SK-N-SH (cell line): ENCODE measurements at regions not wholly inside any gene's neighbourhood (a gene's known extent, or its start where the extent isn't known, plus 50 kb on each side); places are given as distances from the start of the nearest gene placed in this dataset.

Experiments used
- CTCF ChIA-PET: fragments of 300-600, 350-600 bp; formaldehyde crosslinking; extraction: SDS; loops from one replicate; lab custom pipeline; 2021; lab: Yijun Ruan, JAX
- POLR2A ChIA-PET: fragments of 350-600 bp; sonication (Branson Sonifier 250); formaldehyde crosslinking; extraction: SDS; loops from one replicate; lab custom pipeline; 2020; ENCODE audit warnings: antibody characterized with exemption, inconsistent platforms; lab: Yijun Ruan, JAX
- DNase-seq: peaks from one replicate; pipeline ENCODE4 v3.0.0; 2012
- H2AFZ ChIP-seq: fragments of 200-600 bp; sonication (generic); 2 replicates; pipeline ENCODE4 v1.8.1; 2016; ENCODE audit warnings: antibody characterized with exemption, mild to moderate bottlenecking, low read depth
- H3F3A ChIP-seq: fragments of 200-600 bp; sonication (generic); replicated peaks from 2 replicates; pipeline ENCODE3; 2016; ENCODE audit warnings: antibody characterized with exemption, mild to moderate bottlenecking; ENCODE audit not compliant: insufficient read depth
- H3K27ac ChIP-seq, 2 experiments: fragments of 200-500 bp in 1 of 2; fragments of 200-600 bp in 1 of 2; sonication (Bioruptor generic) in 1 of 2; sonication (generic), shearing (Covaris generic) in 1 of 2; 2 replicates each; pipeline versions ENCODE4 v1.5.1 to v1.6.1; 2014 to 2016; ENCODE audit warnings: low read depth in 2 of 2, inconsistent platforms in 1 of 2, low read length in 1 of 2, mild to moderate bottlenecking in 1 of 2, mixed read lengths in 1 of 2
- H3K27me3 ChIP-seq: fragments of 200-600 bp; sonication (generic), shearing (Covaris generic); 2 replicates; pipeline ENCODE4 v1.6.1; 2016; ENCODE audit warnings: mixed run types; ENCODE audit not compliant: insufficient read depth
- H3K36me3 ChIP-seq, 2 experiments: fragments of 200-500 bp in 1 of 2; fragments of 200-600 bp in 1 of 2; sonication (Bioruptor generic) in 1 of 2; sonication (generic) in 1 of 2; replicated peaks in 1 of 2; 2 replicates each; pipeline versions ENCODE3 to v1.5.1; 2014 to 2016; ENCODE audit warnings: low read length in 1 of 2, mild to moderate bottlenecking in 1 of 2; ENCODE audit not compliant: insufficient read depth in 2 of 2, control insufficient read depth in 1 of 2
- H3K4me1 ChIP-seq, 2 experiments: fragments of 200-500 bp in 1 of 2; fragments of 200-600 bp in 1 of 2; sonication (Bioruptor generic) in 1 of 2; sonication (generic), shearing (Covaris generic) in 1 of 2; 2 replicates each; pipeline versions ENCODE4 v1.5.1 to v1.6.1; 2014 to 2016; ENCODE audit warnings: low read depth in 1 of 2, low read length in 1 of 2, mixed run types in 1 of 2; ENCODE audit not compliant: insufficient read depth in 2 of 2, control insufficient read depth in 1 of 2
- H3K4me2 ChIP-seq: fragments of 200-600 bp; sonication (generic), shearing (Covaris generic); 2 replicates; pipeline ENCODE4 v1.6.1; 2017; ENCODE audit warnings: mixed run types
- H3K4me3 ChIP-seq, 2 experiments: fragments of 200-500 bp in 1 of 2; fragments of 200-600 bp in 1 of 2; sonication (Bioruptor generic) in 1 of 2; sonication (generic), shearing (Covaris generic) in 1 of 2; 2 replicates each; pipeline versions ENCODE4 v1.5.1 to v1.8.1; 2014 to 2016; ENCODE audit warnings: low read depth in 2 of 2, inconsistent platforms in 1 of 2, low read length in 1 of 2, mild to moderate bottlenecking in 1 of 2, mixed read lengths in 1 of 2, moderate library complexity in 1 of 2
- H3K79me2 ChIP-seq: fragments of 200-600 bp; sonication (generic); 2 replicates; pipeline ENCODE4 v1.8.1; 2017; ENCODE audit warnings: mild to moderate bottlenecking; ENCODE audit not compliant: insufficient read depth
- H3K9ac ChIP-seq: fragments of 200-600 bp; sonication (generic); 2 replicates; pipeline ENCODE4 v1.6.1; 2017; ENCODE audit warnings: mixed run types
- H3K9me2 ChIP-seq: fragments of 200-600 bp; sonication (generic); 2 replicates; pipeline ENCODE4 v1.6.1; 2017; ENCODE audit warnings: mixed run types
- H3K9me3 ChIP-seq: fragments of 200-600 bp; sonication (generic); 2 replicates; pipeline ENCODE4 v1.6.1; 2017; ENCODE audit warnings: mixed run types, mild to moderate bottlenecking, moderate library complexity
- H4K20me1 ChIP-seq: fragments of 200-600 bp; sonication (generic); 2 replicates; pipeline ENCODE4 v1.6.1; 2017; ENCODE audit warnings: mild to moderate bottlenecking, mixed run types; ENCODE audit not compliant: insufficient read depth
- CHD2 ChIP-seq: fragments of 150-350 bp; IDR thresholded peaks from 2 replicates; pipeline ENCODE4 v1.6.1; 2018; ENCODE audit warnings: low read length; ENCODE audit not compliant: partially characterized antibody
- EP300 ChIP-seq, 2 experiments: IDR thresholded peaks; 2 replicates each; pipeline versions ENCODE4 v1.4.0 to v1.6.1; 2012; ENCODE audit warnings: borderline replicate concordance in 1 of 2, low read depth in 1 of 2, low read length in 1 of 2
- FOSL2 ChIP-seq: IDR thresholded peaks from 2 replicates; pipeline ENCODE4 v1.4.0; 2012; ENCODE audit warnings: low read depth, mild to moderate bottlenecking, moderate library complexity, borderline replicate concordance
- GATA2 ChIP-seq: sonication (generic); formaldehyde crosslinking; IDR thresholded peaks from 2 replicates; pipeline ENCODE4 v1.5.0; 2020; ENCODE audit warnings: mild to moderate bottlenecking, missing genetic modification reagents
- JUND ChIP-seq: IDR thresholded peaks from 2 replicates; pipeline ENCODE4 v1.4.0; 2012
- MEF2A ChIP-seq: IDR thresholded peaks from 2 replicates; pipeline ENCODE4 v1.4.0; 2012; ENCODE audit warnings: low read depth, borderline replicate concordance
- MXI1 ChIP-seq: IDR thresholded peaks from 2 replicates; pipeline ENCODE4 v1.6.1; 2012; ENCODE audit warnings: mild to moderate bottlenecking, low read depth, low read length, improper control_type of control experiment
- POLR2AphosphoS5 ChIP-seq: IDR thresholded peaks from 2 replicates; pipeline ENCODE4 v1.6.1; 2012; ENCODE audit warnings: low read depth, low read length
- SMC3 ChIP-seq: IDR thresholded peaks from 2 replicates; pipeline ENCODE4 v1.6.1; 2012; ENCODE audit warnings: low read depth, low read length, improper control_type of control experiment
- USF2 ChIP-seq: fragments of 150-350 bp; IDR thresholded peaks from 2 replicates; pipeline ENCODE4 v1.6.1; 2017; ENCODE audit warnings: antibody characterized with exemption, low read length, low read depth, borderline replicate concordance
- WGBS: methylation state at CpG from one replicate; pipeline ENCODE4 v1.1.6; 2017; ENCODE audit warnings: low lambda C conversion rate; 5-methylcytosine and 5-hydroxymethylcytosine counted together
- TF ChIP-seq, protein P1 (sequence below): IDR thresholded peaks from 2 replicates; pipeline ENCODE4; 2012
- TF ChIP-seq, protein P2 (sequence below): IDR thresholded peaks from 2 replicates; pipeline ENCODE4 v1.6.1; 2012; ENCODE audit warnings: mild to moderate bottlenecking, low read depth, low read length, moderate library complexity
- TF ChIP-seq, protein P3 (sequence below): IDR thresholded peaks from 2 replicates; pipeline ENCODE4 v1.4.0; 2012; ENCODE audit warnings: low read depth, borderline replicate concordance
- TF ChIP-seq, protein P4 (sequence below): IDR thresholded peaks from 2 replicates; pipeline ENCODE4 v1.4.0; 2012; ENCODE audit warnings: low read depth

DNA sequence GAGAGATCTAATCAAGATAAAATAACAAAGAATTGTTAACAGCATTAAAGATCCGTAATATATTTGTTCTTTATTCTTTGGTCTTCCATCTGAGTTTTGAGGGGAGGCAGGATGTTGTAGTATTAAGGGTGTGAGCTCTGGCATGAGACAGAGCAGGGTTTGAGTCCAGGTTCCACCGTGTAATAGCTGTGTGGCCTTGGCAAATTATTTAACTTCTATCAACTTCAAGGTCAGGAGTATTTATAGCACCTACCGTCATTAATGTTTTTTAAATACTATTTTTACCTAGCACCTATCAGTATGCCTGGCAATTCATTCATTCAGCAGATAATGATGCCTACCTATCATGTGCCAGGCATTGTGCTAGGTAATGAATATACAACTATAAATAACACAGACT lies 180.1 kb upstream of the NABP1 start:
- DNase-seq = no peak
- no peaks in the 10 kb centered on the region for H3K9me3 ChIP-seq
- H3K79me2 ChIP-seq = no peaks in the 10 kb centered on the region
- H4K20me1 ChIP-seq = no peaks in the 10 kb centered on the region
- CTCF ChIA-PET = interaction anchor here (1.2 to 4.3 kb wide), 4 partner anchors 11 to 279 kb away, joined by 3 to 45 read pairs (median 7); partner anchors contain the start of gene MYO1B
- H3K27me3 ChIP-seq = no peaks in the 10 kb centered on the region
- H3K27ac ChIP-seq = no peak overlapping the region
- POLR2A ChIA-PET = interaction anchor here (1.5 kb wide), 1 partner anchor 252 kb away, joined by 4 read pairs; the partner anchor contains the start of gene MYO1B
- H3K9me2 ChIP-seq = no peaks in the 10 kb centered on the region
- H3K4me2 ChIP-seq = no peak overlapping the region
- no peaks in the 10 kb centered on the region for H3F3A ChIP-seq
- 91% methylated on average over 3 of the region's 3 CpGs for WGBS
- H2AFZ ChIP-seq = no peak overlapping the region
- H3K9ac ChIP-seq = no peak overlapping the region
- peaks cover 6 to 32% of the 10 kb centered on the region in 2 experiments; a peak in 2 of 4 replicates for H3K4me1 ChIP-seq
- H3K36me3 ChIP-seq = no peaks in the 10 kb centered on the region
- H3K4me3 ChIP-seq = no peak overlapping the region
- TF ChIP-seq MXI1 (no peak), EP300 (IDR thresholded peaks at IDR 0.05; ENCODE audit: borderline replicate concordance in 1 of 2, low read depth in 1 of 2, low read length in 1 of 2) (no peak), MEF2A (no peak), FOSL2 (no peak), SMC3 (no peak), POLR2AphosphoS5 (no peak)
- TF ChIP-seq, protein P1, sequence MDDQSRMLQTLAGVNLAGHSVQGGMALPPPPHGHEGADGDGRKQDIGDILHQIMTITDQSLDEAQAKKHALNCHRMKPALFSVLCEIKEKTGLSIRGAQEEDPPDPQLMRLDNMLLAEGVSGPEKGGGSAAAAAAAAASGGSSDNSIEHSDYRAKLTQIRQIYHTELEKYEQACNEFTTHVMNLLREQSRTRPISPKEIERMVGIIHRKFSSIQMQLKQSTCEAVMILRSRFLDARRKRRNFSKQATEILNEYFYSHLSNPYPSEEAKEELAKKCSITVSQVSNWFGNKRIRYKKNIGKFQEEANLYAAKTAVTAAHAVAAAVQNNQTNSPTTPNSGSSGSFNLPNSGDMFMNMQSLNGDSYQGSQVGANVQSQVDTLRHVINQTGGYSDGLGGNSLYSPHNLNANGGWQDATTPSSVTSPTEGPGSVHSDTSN = no peak
- TF ChIP-seq, protein P2, sequence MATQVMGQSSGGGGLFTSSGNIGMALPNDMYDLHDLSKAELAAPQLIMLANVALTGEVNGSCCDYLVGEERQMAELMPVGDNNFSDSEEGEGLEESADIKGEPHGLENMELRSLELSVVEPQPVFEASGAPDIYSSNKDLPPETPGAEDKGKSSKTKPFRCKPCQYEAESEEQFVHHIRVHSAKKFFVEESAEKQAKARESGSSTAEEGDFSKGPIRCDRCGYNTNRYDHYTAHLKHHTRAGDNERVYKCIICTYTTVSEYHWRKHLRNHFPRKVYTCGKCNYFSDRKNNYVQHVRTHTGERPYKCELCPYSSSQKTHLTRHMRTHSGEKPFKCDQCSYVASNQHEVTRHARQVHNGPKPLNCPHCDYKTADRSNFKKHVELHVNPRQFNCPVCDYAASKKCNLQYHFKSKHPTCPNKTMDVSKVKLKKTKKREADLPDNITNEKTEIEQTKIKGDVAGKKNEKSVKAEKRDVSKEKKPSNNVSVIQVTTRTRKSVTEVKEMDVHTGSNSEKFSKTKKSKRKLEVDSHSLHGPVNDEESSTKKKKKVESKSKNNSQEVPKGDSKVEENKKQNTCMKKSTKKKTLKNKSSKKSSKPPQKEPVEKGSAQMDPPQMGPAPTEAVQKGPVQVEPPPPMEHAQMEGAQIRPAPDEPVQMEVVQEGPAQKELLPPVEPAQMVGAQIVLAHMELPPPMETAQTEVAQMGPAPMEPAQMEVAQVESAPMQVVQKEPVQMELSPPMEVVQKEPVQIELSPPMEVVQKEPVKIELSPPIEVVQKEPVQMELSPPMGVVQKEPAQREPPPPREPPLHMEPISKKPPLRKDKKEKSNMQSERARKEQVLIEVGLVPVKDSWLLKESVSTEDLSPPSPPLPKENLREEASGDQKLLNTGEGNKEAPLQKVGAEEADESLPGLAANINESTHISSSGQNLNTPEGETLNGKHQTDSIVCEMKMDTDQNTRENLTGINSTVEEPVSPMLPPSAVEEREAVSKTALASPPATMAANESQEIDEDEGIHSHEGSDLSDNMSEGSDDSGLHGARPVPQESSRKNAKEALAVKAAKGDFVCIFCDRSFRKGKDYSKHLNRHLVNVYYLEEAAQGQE = no peak
- TF ChIP-seq, protein P3, sequence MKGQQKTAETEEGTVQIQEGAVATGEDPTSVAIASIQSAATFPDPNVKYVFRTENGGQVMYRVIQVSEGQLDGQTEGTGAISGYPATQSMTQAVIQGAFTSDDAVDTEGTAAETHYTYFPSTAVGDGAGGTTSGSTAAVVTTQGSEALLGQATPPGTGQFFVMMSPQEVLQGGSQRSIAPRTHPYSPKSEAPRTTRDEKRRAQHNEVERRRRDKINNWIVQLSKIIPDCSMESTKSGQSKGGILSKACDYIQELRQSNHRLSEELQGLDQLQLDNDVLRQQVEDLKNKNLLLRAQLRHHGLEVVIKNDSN = no peak

DNA sequence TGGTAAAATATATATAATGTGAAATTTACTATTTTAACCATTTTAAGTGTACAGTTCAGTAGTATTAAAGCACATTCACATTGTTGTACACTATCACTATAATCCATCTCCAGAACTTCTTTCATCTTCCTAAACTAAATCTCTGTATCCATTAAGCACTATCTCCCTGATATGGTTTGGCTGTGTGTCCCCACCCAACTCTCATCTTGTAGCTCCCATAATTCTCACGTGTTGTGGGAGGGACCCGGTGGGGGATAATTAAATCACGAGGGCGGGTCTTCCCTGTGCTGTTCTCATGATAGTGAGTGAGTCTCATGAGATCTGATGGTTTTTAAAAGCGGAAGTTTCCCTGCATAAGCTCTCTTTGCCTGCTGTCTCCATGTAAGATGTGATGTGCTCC lies 178.9 kb upstream of the NABP1 start:
- TF ChIP-seq, protein P4, sequence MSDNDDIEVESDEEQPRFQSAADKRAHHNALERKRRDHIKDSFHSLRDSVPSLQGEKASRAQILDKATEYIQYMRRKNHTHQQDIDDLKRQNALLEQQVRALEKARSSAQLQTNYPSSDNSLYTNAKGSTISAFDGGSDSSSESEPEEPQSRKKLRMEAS = no peak
- TF ChIP-seq CHD2 = peak; percentile 38
- TF ChIP-seq GATA2 (CRISPR knock-in tag) = peak; percentile 67
- TF ChIP-seq JUND = no peak
- TF ChIP-seq EP300 (IDR thresholded peaks at IDR 0.05; ENCODE audit: borderline replicate concordance in 1 of 2, low read depth in 1 of 2, low read length in 1 of 2) = peak in 1 of 2 experiments; percentile 52; a peak in 1 of 4 replicates
- no peak for TF ChIP-seq USF2
- peak; percentile 36; the same call in 1 of the 2 replicates for TF ChIP-seq MXI1
- no peak overlapping the region for H3K4me3 ChIP-seq
- peak overlapping the region in 1 of 2 experiments; percentile 97; a peak in 2 of 4 replicates for H3K27ac ChIP-seq
- no peaks in the 10 kb centered on the region for H4K20me1 ChIP-seq
- no peak overlapping the region for H3K9ac ChIP-seq
- POLR2A ChIA-PET = interaction anchor here (2.9 kb wide), 1 partner anchor 20 kb away, joined by 17 read pairs; no protein-coding TSS in a partner anchor
- no peaks in the 10 kb centered on the region for H3F3A ChIP-seq
- no peaks in the 10 kb centered on the region for H3K9me2 ChIP-seq
- no peaks in the 10 kb centered on the region for H3K36me3 ChIP-seq
- CTCF ChIA-PET = interaction anchor here (0.7 to 10.4 kb wide), 6 partner anchors 10 to 313 kb away, joined by 3 to 52 read pairs (median 3); partner anchors contain the start of gene MYO1B
- no peak overlapping the region for H3K4me2 ChIP-seq
- 56% methylated on average over 5 of the region's 5 CpGs for WGBS
- no peak overlapping the region for H2AFZ ChIP-seq
- no peak for DNase-seq
- H3K79me2 ChIP-seq = no peaks in the 10 kb centered on the region
- no peaks in the 10 kb centered on the region for H3K27me3 ChIP-seq
- no peaks in the 10 kb centered on the region for H3K9me3 ChIP-seq
- H3K4me1 ChIP-seq = peaks cover 6 to 32% of the 10 kb centered on the region in 2 experiments; a peak in 2 of 4 replicates
